CD4-positive, alpha-beta T cell (primary cell): ENCODE measurements at regions not wholly inside any gene's neighbourhood (a gene's known extent, or its start where the extent isn't known, plus 50 kb on each side); places are given as distances from the start of the nearest gene placed in this dataset.

ENCODE experiments used
- ATAC-seq: fragments of 200-7000 bp; cut with Tn5 transposase; one replicate; pipeline ENCODE4 v1.10.0; 2022; ENCODE audit warnings: mild to moderate bottlenecking; ENCODE audit not compliant: poor library complexity
- CTCF ChIA-PET: fragments of 350-600 bp; sonication (Branson Sonifier 250); formaldehyde crosslinking; loops from one replicate; lab custom pipeline; 2021; ENCODE audit warnings: antibody characterized with exemption, inconsistent platforms; lab: Charles Lee
- POLR2A ChIA-PET: fragments of 350-600 bp; sonication (Branson Sonifier 250); formaldehyde crosslinking; loops from one replicate; lab custom pipeline; 2021; ENCODE audit warnings: antibody characterized with exemption, inconsistent platforms; lab: Charles Lee
- DNase-seq, 14 experiments: peaks; one replicate each; pipeline ENCODE4 v3.0.0-alpha.2; 2013 to 2020; ENCODE audit warnings: mixed read lengths in 2 of 14
- H3K27ac ChIP-seq, 2 donors: one replicate each; pipeline versions ENCODE4 v1.5.1 to v1.7.0; 2013; ENCODE audit warnings: low read length in 2 of 2, low read depth in 1 of 2, mild to moderate bottlenecking in 1 of 2
- H3K27me3 ChIP-seq, 2 experiments: 1 replicate in 1 of 2; 2 replicates in 1 of 2; pipeline versions ENCODE4 v1.6.1 to v1.7.0; 2013; ENCODE audit warnings: low read length in 2 of 2, control low read depth in 1 of 2, mild to moderate bottlenecking in 1 of 2, moderate library complexity in 1 of 2; ENCODE audit not compliant: insufficient read depth in 2 of 2, control insufficient read depth in 1 of 2
- H3K36me3 ChIP-seq: one replicate; pipeline ENCODE4 v1.6.1; 2013; ENCODE audit warnings: low read length, control low read depth; ENCODE audit not compliant: insufficient read depth
- H3K4me1 ChIP-seq: one replicate; pipeline ENCODE4 v1.6.1; 2013; ENCODE audit warnings: low read length, control low read depth; ENCODE audit not compliant: insufficient read depth
- H3K4me3 ChIP-seq: one replicate; pipeline ENCODE4 v1.5.1; 2013; ENCODE audit warnings: mild to moderate bottlenecking, low read length, moderate library complexity
- H3K9me3 ChIP-seq, 2 experiments: 1 replicate in 1 of 2; 2 replicates in 1 of 2; pipeline versions ENCODE4 v1.6.1 to v1.7.0; 2013; ENCODE audit warnings: low read length in 2 of 2, mild to moderate bottlenecking in 2 of 2, control low read depth in 1 of 2, moderate library complexity in 1 of 2; ENCODE audit not compliant: control insufficient read depth in 1 of 2, insufficient read depth in 1 of 2
- H3K27ac Mint-ChIP-seq: one replicate; pipeline ENCODE4 v1.8.0; 2020; ENCODE audit warnings: mixed read lengths
- H3K27me3 Mint-ChIP-seq: one replicate; pipeline ENCODE4 v1.8.0; 2021; ENCODE audit warnings: mixed read lengths
- H3K36me3 Mint-ChIP-seq: one replicate; pipeline ENCODE4 v1.8.0; 2021; ENCODE audit warnings: low read depth, mixed read lengths
- H3K4me1 Mint-ChIP-seq: one replicate; pipeline ENCODE4 v1.8.0; 2021; ENCODE audit warnings: low read depth, mixed read lengths
- H3K4me3 Mint-ChIP-seq: one replicate; pipeline ENCODE4 v1.8.0; 2020; ENCODE audit warnings: mild to moderate bottlenecking, mixed read lengths
- H3K9me3 Mint-ChIP-seq: one replicate; pipeline ENCODE4 v1.8.0; 2020; ENCODE audit warnings: mixed read lengths
- CTCF ChIP-seq: fragments of 200-600 bp; IDR thresholded peaks from one replicate; pipeline ENCODE4 v1.8.0; 2022; ENCODE audit warnings: antibody characterized with exemption, mild to moderate bottlenecking
- intact Hi-C, 2 experiments: fragments of 100-400 bp; cut with DNase I in 1 of 2; cut with micrococcal nuclease in 1 of 2; formaldehyde crosslinking; loops; one replicate each; pipeline versions ENCODE4 v1.15.1 to v1.9.0; 2023 to 2025; cut with DNase I, micrococcal nuclease

- Histone ChIP-seq H3K4me1 (no peaks in the 10 kb centered on the region), H3K27me3 (no peaks in the 10 kb centered on the region), H3K9me3 (peaks cover 0 to 4% of the 10 kb centered on the region in 2 experiments), H3K36me3 (no peaks in the 10 kb centered on the region), H3K27ac (no peak overlapping the region), H3K4me3 (no peak overlapping the region)
- Mint-ChIP-seq H3K9me3 (no peaks in the 10 kb centered on the region), H3K36me3 (no peaks in the 10 kb centered on the region), H3K27me3 (no peaks in the 10 kb centered on the region), H3K27ac (no peak overlapping the region), H3K4me3 (no peak overlapping the region), H3K4me1 (no peaks in the 10 kb centered on the region)
- ChIA-PET CTCF (no interaction called here), POLR2A (no interaction called here)
- intact Hi-C loops, result no loop called here
- DNase-seq (no peak), ATAC-seq (no peak)
- TF ChIP-seq CTCF, result no peak
Measured at GRCh38 chr1:115545096-115545720, 96.6 kb upstream of the VANGL1 start.

- Mint-ChIP-seq H3K9me3 (no peaks in the 10 kb centered on the region), H3K4me3 (no peak overlapping the region), H3K27me3 (no peaks in the 10 kb centered on the region), H3K36me3 (no peaks in the 10 kb centered on the region), H3K27ac (no peak overlapping the region), H3K4me1 (no peaks in the 10 kb centered on the region)
- no peak overlapping the region for H3K4me3 ChIP-seq
- no peaks in the 10 kb centered on the region for H3K27me3 ChIP-seq
- ATAC-seq, result no peak
- DNase-seq, result no peak
- H3K9me3 ChIP-seq, result peaks cover 0 to 4% of the 10 kb centered on the region in 2 experiments
- H3K27ac ChIP-seq, result no peak overlapping the region
- no peaks in the 10 kb centered on the region for H3K36me3 ChIP-seq
- intact Hi-C loops, result no loop called here
- no peak for TF ChIP-seq CTCF
- CTCF ChIA-PET, result no interaction called here
- H3K4me1 ChIP-seq, result no peaks in the 10 kb centered on the region
- POLR2A ChIA-PET, result no interaction called here
Measured at GRCh38 chr1:115544131-115544530, 97.6 kb upstream of the VANGL1 start.

GRCh38 chr1:115543247-115543646 is 98.5 kb upstream of the VANGL1 start:
- no peaks in the 10 kb centered on the region for H3K27me3 Mint-ChIP-seq
- intact Hi-C loops, result no loop called here

More at GRCh38 chr1:115543247-115543646, 98.5 kb upstream of the VANGL1 start:
- H3K27ac Mint-ChIP-seq, result no peak overlapping the region
- no peak overlapping the region for H3K27ac ChIP-seq
- H3K4me1 Mint-ChIP-seq, result no peaks in the 10 kb centered on the region
- no peaks in the 10 kb centered on the region for H3K36me3 ChIP-seq
- TF ChIP-seq CTCF, result no peak
- ChIA-PET CTCF (no interaction called here), POLR2A (no interaction called here)
- H3K9me3 ChIP-seq, result peaks cover 0 to 4% of the 10 kb centered on the region in 2 experiments
- H3K27me3 ChIP-seq, result no peaks in the 10 kb centered on the region
- no peak overlapping the region for H3K4me3 Mint-ChIP-seq
- H3K9me3 Mint-ChIP-seq, result no peaks in the 10 kb centered on the region
- no peaks in the 10 kb centered on the region for H3K4me1 ChIP-seq
- no peaks in the 10 kb centered on the region for H3K36me3 Mint-ChIP-seq
- DNase-seq (no peak), ATAC-seq (no peak)
- no peak overlapping the region for H3K4me3 ChIP-seq
